ENCODE measurements at regions not wholly inside any gene's neighbourhood (a gene's known extent, or its start where the extent isn't known, plus 50 kb on each side); places are given as distances from the start of the nearest gene placed in this dataset.

- TF ChIP-seq, protein P1, sequence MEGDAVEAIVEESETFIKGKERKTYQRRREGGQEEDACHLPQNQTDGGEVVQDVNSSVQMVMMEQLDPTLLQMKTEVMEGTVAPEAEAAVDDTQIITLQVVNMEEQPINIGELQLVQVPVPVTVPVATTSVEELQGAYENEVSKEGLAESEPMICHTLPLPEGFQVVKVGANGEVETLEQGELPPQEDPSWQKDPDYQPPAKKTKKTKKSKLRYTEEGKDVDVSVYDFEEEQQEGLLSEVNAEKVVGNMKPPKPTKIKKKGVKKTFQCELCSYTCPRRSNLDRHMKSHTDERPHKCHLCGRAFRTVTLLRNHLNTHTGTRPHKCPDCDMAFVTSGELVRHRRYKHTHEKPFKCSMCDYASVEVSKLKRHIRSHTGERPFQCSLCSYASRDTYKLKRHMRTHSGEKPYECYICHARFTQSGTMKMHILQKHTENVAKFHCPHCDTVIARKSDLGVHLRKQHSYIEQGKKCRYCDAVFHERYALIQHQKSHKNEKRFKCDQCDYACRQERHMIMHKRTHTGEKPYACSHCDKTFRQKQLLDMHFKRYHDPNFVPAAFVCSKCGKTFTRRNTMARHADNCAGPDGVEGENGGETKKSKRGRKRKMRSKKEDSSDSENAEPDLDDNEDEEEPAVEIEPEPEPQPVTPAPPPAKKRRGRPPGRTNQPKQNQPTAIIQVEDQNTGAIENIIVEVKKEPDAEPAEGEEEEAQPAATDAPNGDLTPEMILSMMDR (IDR thresholded peaks at IDR 0.05; ENCODE audit: insufficient read depth, low read length) = no peak
- TF ChIP-seq SPI1 (IDR thresholded peaks at IDR 0.05; ENCODE audit: borderline replicate concordance, low read depth) = no peak
- no peak for TF ChIP-seq POLR2AphosphoS5 (IDR thresholded peaks at IDR 0.05; ENCODE audit: low read depth)
- no peak for TF ChIP-seq GABPA (IDR thresholded peaks at IDR 0.05; ENCODE audit: low read depth)
- no peak for TF ChIP-seq REST (IDR thresholded peaks at IDR 0.05; ENCODE audit: insufficient replicate concordance, low read depth)
Measured at GRCh38 chr6:21375151-21376116, 218.1 kb upstream of the SOX4 start.

Measured in HL-60 (cell line).